ENCODE measurements at regions not wholly inside any gene's neighbourhood (a gene's known extent, or its start where the extent isn't known, plus 50 kb on each side); places are given as distances from the start of the nearest gene placed in this dataset.

- Histone ChIP-seq H2AFZ (ENCODE audit: low read depth, low read length, poor library complexity, severe bottlenecking) (no peak overlapping the region), H3K9me3 (ENCODE audit: control insufficient read depth in 1 of 2, insufficient read depth in 1 of 2, low read depth in 1 of 2, low read length in 2 of 2) (no peaks in the 10 kb centered on the region), H3K9me2 (ENCODE audit: insufficient read depth) (no peaks in the 10 kb centered on the region), H4K20me1 (ENCODE audit: insufficient read depth) (no peaks in the 10 kb centered on the region), H3K27ac (ENCODE audit: low read depth, low read length) (no peak overlapping the region), H3K27me3 (ENCODE audit: insufficient read depth, low read length) (no peaks in the 10 kb centered on the region), H3K36me3 (ENCODE audit: control insufficient read depth in 1 of 2, insufficient read depth in 2 of 2, low read length in 2 of 2) (no peaks in the 10 kb centered on the region), H3K9ac (ENCODE audit: low read length) (no peak overlapping the region), H3K79me2 (ENCODE audit: insufficient read depth, low read length) (no peaks in the 10 kb centered on the region), H3K4me1 (ENCODE audit: control insufficient read depth in 1 of 2, insufficient read depth in 2 of 2, low read length in 2 of 2) (no peaks in the 10 kb centered on the region), H3K4me3 (replicated peaks in 1 of 2; ENCODE audit: low read depth in 1 of 2, low read length in 2 of 2) (no peak overlapping the region), H3K4me2 (ENCODE audit: low read length) (no peak overlapping the region)
- TF ChIP-seq YY1 (IDR thresholded peaks at IDR 0.05; ENCODE audit: extremely low read depth, insufficient replicate concordance, low read depth, low read length) (no peak), ZNF274 (IDR thresholded peaks at IDR 0.05; ENCODE audit: low read depth, low read length) (no peak), EZH2 (IDR thresholded peaks at IDR 0.05) (no peak), FOSL1 (IDR thresholded peaks at IDR 0.05; ENCODE audit: low read depth) (no peak), CEBPB (IDR thresholded peaks at IDR 0.05; ENCODE audit: low read depth) (no peak), SIN3A (IDR thresholded peaks at IDR 0.05; ENCODE audit: low read depth) (no peak), EZH2phosphoT487 (IDR thresholded peaks at IDR 0.05; ENCODE audit: borderline replicate concordance) (no peak), ZFX (IDR thresholded peaks at IDR 0.05) (no peak), SP1 (IDR thresholded peaks at IDR 0.05; ENCODE audit: low read depth) (no peak)
- TF ChIP-seq, protein P1, sequence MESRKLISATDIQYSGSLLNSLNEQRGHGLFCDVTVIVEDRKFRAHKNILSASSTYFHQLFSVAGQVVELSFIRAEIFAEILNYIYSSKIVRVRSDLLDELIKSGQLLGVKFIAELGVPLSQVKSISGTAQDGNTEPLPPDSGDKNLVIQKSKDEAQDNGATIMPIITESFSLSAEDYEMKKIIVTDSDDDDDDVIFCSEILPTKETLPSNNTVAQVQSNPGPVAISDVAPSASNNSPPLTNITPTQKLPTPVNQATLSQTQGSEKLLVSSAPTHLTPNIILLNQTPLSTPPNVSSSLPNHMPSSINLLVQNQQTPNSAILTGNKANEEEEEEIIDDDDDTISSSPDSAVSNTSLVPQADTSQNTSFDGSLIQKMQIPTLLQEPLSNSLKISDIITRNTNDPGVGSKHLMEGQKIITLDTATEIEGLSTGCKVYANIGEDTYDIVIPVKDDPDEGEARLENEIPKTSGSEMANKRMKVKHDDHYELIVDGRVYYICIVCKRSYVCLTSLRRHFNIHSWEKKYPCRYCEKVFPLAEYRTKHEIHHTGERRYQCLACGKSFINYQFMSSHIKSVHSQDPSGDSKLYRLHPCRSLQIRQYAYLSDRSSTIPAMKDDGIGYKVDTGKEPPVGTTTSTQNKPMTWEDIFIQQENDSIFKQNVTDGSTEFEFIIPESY (IDR thresholded peaks at IDR 0.05; ENCODE audit: extremely low read depth, insufficient replicate concordance, low read length), result no peak
- TF ChIP-seq, protein P2, sequence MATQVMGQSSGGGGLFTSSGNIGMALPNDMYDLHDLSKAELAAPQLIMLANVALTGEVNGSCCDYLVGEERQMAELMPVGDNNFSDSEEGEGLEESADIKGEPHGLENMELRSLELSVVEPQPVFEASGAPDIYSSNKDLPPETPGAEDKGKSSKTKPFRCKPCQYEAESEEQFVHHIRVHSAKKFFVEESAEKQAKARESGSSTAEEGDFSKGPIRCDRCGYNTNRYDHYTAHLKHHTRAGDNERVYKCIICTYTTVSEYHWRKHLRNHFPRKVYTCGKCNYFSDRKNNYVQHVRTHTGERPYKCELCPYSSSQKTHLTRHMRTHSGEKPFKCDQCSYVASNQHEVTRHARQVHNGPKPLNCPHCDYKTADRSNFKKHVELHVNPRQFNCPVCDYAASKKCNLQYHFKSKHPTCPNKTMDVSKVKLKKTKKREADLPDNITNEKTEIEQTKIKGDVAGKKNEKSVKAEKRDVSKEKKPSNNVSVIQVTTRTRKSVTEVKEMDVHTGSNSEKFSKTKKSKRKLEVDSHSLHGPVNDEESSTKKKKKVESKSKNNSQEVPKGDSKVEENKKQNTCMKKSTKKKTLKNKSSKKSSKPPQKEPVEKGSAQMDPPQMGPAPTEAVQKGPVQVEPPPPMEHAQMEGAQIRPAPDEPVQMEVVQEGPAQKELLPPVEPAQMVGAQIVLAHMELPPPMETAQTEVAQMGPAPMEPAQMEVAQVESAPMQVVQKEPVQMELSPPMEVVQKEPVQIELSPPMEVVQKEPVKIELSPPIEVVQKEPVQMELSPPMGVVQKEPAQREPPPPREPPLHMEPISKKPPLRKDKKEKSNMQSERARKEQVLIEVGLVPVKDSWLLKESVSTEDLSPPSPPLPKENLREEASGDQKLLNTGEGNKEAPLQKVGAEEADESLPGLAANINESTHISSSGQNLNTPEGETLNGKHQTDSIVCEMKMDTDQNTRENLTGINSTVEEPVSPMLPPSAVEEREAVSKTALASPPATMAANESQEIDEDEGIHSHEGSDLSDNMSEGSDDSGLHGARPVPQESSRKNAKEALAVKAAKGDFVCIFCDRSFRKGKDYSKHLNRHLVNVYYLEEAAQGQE (IDR thresholded peaks at IDR 0.05; ENCODE audit: low read depth), result no peak
- intact Hi-C loops (cut with micrococcal nuclease), result loop anchor here (5.0 kb wide), 2 partner anchors 132 to 362 kb away; no protein-coding TSS in a partner anchor
- DNase-seq (ENCODE audit: low read depth, low spot score), result no peak
- no TSS peak for BruUV-seq (replicated peaks)
- no peak for ATAC-seq
- RAD21 ChIA-PET (ENCODE audit: low non-redundant PET in 1 of 2, low total read pairs in 2 of 2, uncharacterized antibody in 2 of 2, unreplicated experiment in 2 of 2), result no interaction called here
- CTCF ChIA-PET, result no interaction called here
- POLR2A ChIA-PET, result no interaction called here
Observed at GRCh38 chrX:30144971-30145731, 70.2 kb upstream of the MAGEB2 start.

Measured in HCT116 (cell line).